ENCODE measurements at regions not wholly inside any gene's neighbourhood (a gene's known extent, or its start where the extent isn't known, plus 50 kb on each side); places are given as distances from the start of the nearest gene placed in this dataset.

DNA sequence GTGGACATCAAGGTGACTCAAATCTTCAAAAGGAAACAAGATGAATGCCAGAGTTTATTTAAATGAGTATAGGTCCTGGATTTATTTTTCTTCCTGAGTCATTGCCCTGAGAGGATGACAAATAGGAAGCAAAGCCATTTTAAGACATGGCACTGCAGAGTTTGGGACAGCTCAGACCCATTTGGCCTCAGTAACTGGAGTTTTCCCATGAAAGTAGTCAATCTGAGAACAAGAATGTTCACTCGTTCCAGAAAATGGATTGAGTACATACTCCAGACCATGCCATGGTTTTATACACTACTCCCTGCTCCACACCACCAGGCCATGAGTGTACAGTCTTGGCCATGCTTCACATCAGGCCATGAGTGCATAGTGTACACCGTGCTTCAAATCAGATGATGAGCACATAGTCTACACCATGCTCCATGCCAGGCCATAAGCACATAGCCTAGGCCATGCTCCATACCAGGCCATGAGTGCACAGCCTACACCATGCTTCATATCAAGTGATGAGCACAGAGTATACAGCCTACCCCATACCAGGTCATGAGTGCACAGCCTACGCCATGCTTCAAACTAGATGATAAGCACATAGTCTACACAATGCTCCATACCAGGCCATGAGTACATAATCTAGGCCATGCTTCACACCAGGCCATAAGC, 202.4 kb downstream of the FBXO15 start:
- no peaks in the 10 kb centered on the region for H3K36me3 Mint-ChIP-seq (ENCODE audit: low read depth)
- CTCF ChIA-PET = no interaction called here
- H3K4me1 Mint-ChIP-seq = peaks cover 8% of the 10 kb centered on the region
- intact Hi-C loops (cut with micrococcal nuclease) = no loop called here
- DNase-seq (no peak), ATAC-seq (ENCODE audit: low read depth) (no peak)
- TF ChIP-seq, protein P1, sequence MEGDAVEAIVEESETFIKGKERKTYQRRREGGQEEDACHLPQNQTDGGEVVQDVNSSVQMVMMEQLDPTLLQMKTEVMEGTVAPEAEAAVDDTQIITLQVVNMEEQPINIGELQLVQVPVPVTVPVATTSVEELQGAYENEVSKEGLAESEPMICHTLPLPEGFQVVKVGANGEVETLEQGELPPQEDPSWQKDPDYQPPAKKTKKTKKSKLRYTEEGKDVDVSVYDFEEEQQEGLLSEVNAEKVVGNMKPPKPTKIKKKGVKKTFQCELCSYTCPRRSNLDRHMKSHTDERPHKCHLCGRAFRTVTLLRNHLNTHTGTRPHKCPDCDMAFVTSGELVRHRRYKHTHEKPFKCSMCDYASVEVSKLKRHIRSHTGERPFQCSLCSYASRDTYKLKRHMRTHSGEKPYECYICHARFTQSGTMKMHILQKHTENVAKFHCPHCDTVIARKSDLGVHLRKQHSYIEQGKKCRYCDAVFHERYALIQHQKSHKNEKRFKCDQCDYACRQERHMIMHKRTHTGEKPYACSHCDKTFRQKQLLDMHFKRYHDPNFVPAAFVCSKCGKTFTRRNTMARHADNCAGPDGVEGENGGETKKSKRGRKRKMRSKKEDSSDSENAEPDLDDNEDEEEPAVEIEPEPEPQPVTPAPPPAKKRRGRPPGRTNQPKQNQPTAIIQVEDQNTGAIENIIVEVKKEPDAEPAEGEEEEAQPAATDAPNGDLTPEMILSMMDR (IDR thresholded peaks at IDR 0.05) = no peak
- H3K9me3 Mint-ChIP-seq = no peaks in the 10 kb centered on the region
- H3K4me3 Mint-ChIP-seq = no peak overlapping the region
- H3K27ac Mint-ChIP-seq = no peak overlapping the region
- POLR2A ChIA-PET = no interaction called here
- no peaks in the 10 kb centered on the region for H3K27me3 Mint-ChIP-seq

DNA sequence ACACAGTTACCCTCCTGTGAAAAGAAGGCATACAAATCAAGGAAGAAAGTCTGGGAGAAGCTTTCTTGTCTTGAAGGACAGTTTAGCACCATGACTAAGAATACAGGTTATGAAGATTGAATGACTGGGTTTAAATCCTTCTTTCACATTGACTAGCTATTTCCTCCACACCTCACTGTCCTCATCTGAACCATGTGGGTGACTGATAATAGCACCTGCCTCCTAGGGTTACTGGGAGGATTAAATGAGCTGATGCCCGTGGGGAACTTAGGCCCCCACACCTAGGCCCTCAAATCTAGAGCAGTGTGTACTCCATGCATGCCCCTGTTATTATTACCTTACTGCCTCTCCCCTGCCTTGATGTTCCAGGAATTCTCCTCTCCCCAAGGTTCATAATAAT, 202.9 kb downstream of the FBXO15 start:
- no peak overlapping the region for H3K27ac Mint-ChIP-seq
- ATAC-seq (ENCODE audit: low read depth) (no peak), DNase-seq (no peak)
- intact Hi-C loops (cut with micrococcal nuclease) = no loop called here
- CTCF ChIA-PET = no interaction called here
- no peaks in the 10 kb centered on the region for H3K36me3 Mint-ChIP-seq (ENCODE audit: low read depth)
- peaks cover 8% of the 10 kb centered on the region for H3K4me1 Mint-ChIP-seq
- TF ChIP-seq, protein P1 (IDR thresholded peaks at IDR 0.05) = no peak
- H3K9me3 Mint-ChIP-seq = no peaks in the 10 kb centered on the region
- H3K27me3 Mint-ChIP-seq = peaks cover under 1% of the 10 kb centered on the region
- no peak overlapping the region for H3K4me3 Mint-ChIP-seq
- POLR2A ChIA-PET = no interaction called here

DNA sequence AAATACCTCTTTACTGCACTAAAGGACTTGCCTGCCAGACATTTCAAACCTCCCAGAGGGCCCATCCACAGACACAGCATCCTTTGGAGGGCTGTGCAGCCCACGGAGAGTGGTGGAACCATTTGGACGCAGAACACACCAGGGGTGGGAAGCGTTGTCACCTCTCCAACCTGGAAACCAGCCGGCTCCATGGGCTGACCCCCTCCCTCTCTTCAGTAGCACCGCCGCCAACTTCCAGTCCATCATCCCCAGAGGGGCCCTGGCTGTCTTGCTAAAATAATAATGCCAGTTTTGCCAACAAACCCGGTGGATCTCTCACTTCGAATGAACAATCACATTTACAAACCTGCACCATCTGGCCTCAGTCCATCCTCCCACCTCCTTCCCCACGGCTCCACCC, 203.9 kb downstream of the FBXO15 start:
- ChIA-PET CTCF (no interaction called here), POLR2A (no interaction called here)
- Mint-ChIP-seq H3K36me3 (ENCODE audit: low read depth) (no peaks in the 10 kb centered on the region), H3K27me3 (peaks cover 2% of the 10 kb centered on the region), H3K9me3 (no peaks in the 10 kb centered on the region), H3K4me3 (no peak overlapping the region), H3K4me1 (peaks cover 8% of the 10 kb centered on the region), H3K27ac (no peak overlapping the region)
- TF ChIP-seq, protein P1 (IDR thresholded peaks at IDR 0.05) = no peak
- DNase-seq = no peak
- ATAC-seq (ENCODE audit: low read depth) = no peak
- intact Hi-C loops (cut with micrococcal nuclease) = no loop called here

DNA sequence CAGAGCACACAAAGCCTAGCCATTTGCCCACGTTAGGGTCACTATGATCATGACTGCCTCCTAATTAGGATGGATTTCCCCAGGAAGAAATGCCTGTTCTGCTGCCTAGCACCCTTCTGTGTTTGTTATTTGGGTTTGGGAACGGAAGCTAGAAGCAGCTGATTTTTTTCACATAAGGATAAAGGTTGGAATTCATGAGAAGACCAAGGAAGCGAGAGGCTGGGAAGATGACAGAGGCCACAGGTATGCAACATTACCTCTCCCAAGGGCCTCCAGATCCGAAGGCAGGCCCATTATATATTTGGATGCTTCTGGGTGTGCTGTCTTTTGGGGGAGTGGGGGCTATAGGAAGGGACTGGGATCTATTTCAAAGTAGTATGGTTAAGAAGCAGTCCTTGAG, 204.7 kb downstream of the FBXO15 start:
- Mint-ChIP-seq H3K27ac (no peak overlapping the region), H3K9me3 (no peaks in the 10 kb centered on the region), H3K4me1 (peaks cover 8% of the 10 kb centered on the region), H3K27me3 (peaks cover 2% of the 10 kb centered on the region), H3K36me3 (ENCODE audit: low read depth) (no peaks in the 10 kb centered on the region), H3K4me3 (no peak overlapping the region)
- DNase-seq = no peak
- intact Hi-C loops (cut with micrococcal nuclease) = no loop called here
- ChIA-PET POLR2A (no interaction called here), CTCF (no interaction called here)
- TF ChIP-seq, protein P1 (IDR thresholded peaks at IDR 0.05) = no peak
- ATAC-seq (ENCODE audit: low read depth) = no peak

DNA sequence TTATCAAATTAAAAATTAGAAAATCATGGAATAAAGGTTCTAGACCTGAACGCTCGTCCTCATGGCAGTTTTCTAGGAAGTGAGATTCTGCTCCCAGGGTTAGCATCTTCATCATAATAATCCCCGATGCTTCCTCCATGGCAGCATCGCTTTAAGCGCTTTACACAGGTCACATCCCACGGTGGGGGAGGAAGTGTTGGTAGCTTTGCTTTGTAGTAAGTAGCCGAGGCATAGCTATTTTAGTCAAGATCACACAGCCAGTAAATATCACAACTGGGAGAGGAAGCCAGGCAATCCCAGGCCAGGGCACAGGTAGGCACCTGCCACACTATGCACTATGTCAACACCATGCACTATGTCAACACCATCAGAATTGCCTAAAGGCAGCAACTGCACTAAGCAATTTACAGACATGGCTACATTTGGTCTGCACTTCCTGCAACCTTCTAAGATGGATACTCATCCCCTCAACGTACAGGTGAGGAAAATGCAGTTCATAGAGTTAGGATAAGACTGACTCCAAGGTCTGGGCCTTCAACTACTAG, 205.5 kb downstream of the FBXO15 start:
- POLR2A ChIA-PET = no interaction called here

More for the DNA sequence above, 205.5 kb downstream of the FBXO15 start:
- Mint-ChIP-seq H3K36me3 (ENCODE audit: low read depth) (no peaks in the 10 kb centered on the region), H3K9me3 (no peaks in the 10 kb centered on the region), H3K4me3 (no peak overlapping the region), H3K27ac (no peak overlapping the region), H3K4me1 (peaks cover 2% of the 10 kb centered on the region), H3K27me3 (peaks cover 2% of the 10 kb centered on the region)
- TF ChIP-seq, protein P1 (IDR thresholded peaks at IDR 0.05) = no peak
- DNase-seq = no peak
- intact Hi-C loops (cut with micrococcal nuclease) = no loop called here
- CTCF ChIA-PET = no interaction called here
- no peak for ATAC-seq (ENCODE audit: low read depth)
